Esophagus squamous epithelium (tissue), 4 donors: ENCODE measurements at regions not wholly inside any gene's neighbourhood (a gene's known extent, or its start where the extent isn't known, plus 50 kb on each side); places are given as distances from the start of the nearest gene placed in this dataset.

Experiments used
- POLR2A ChIP-seq, 4 donors: fragments of 450-650 bp; IDR thresholded peaks; one replicate each; pipeline ENCODE4 v1.6.1; 2017; ENCODE audit warnings: antibody characterized with exemption in 4 of 4, mild to moderate bottlenecking in 4 of 4, moderate library complexity in 3 of 4
- TF ChIP-seq, protein P1 (sequence below), 6 experiments: fragments of 450-650 bp in 4 of 6; fragments of 200-600 bp in 2 of 6; sonication (generic) in 2 of 6; IDR thresholded peaks; one replicate each; pipeline ENCODE4 v1.5.1; 2016 to 2019; ENCODE audit warnings: antibody characterized with exemption in 6 of 6, mild to moderate bottlenecking in 4 of 6, moderate library complexity in 4 of 6

DNA sequence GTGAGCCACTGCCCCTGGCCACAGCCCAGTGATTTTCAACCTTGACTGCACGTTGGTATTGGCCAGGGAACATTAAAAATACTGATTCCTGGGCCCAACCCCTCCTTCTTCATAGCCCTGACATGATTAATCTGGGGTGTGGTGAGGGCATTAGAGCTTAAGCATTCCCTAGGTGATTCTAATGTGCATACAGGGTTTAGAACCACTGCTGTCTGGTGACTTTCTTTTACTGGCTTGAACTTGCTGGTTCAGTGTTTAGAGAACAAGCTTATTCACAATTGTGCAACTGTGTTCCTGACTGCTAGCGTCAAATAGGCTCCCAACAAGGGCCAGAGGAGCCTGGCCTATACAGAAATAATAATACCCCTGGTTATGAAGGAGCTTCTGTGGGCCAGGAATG, 488.8 kb upstream of the CCDC196 start:
- TF ChIP-seq POLR2A (IDR thresholded peaks at IDR 0.05) = no peak
- TF ChIP-seq, protein P1, sequence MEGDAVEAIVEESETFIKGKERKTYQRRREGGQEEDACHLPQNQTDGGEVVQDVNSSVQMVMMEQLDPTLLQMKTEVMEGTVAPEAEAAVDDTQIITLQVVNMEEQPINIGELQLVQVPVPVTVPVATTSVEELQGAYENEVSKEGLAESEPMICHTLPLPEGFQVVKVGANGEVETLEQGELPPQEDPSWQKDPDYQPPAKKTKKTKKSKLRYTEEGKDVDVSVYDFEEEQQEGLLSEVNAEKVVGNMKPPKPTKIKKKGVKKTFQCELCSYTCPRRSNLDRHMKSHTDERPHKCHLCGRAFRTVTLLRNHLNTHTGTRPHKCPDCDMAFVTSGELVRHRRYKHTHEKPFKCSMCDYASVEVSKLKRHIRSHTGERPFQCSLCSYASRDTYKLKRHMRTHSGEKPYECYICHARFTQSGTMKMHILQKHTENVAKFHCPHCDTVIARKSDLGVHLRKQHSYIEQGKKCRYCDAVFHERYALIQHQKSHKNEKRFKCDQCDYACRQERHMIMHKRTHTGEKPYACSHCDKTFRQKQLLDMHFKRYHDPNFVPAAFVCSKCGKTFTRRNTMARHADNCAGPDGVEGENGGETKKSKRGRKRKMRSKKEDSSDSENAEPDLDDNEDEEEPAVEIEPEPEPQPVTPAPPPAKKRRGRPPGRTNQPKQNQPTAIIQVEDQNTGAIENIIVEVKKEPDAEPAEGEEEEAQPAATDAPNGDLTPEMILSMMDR (IDR thresholded peaks at IDR 0.05) = no peak
